Mesenchymal stem cell (in vitro differentiated cells and primary cell): ENCODE measurements at regions not wholly inside any gene's neighbourhood (a gene's known extent, or its start where the extent isn't known, plus 50 kb on each side); places are given as distances from the start of the nearest gene placed in this dataset.

Source experiments
- DNase-seq: peaks from one replicate; pipeline ENCODE4 v3.0.0-alpha.2; 2013
- H2AFZ ChIP-seq: one replicate; pipeline ENCODE4 v1.6.1; 2013; ENCODE audit warnings: low read depth, mild to moderate bottlenecking, control low read depth, inconsistent platforms, low read length, moderate library complexity
- H2AK5ac ChIP-seq: 2 replicates; pipeline ENCODE4 v1.6.1; 2013; ENCODE audit warnings: low read length, moderate library complexity, mild to moderate bottlenecking, inconsistent platforms; ENCODE audit not compliant: severe bottlenecking
- H2BK120ac ChIP-seq: one replicate; pipeline ENCODE4 v1.6.1; 2013; ENCODE audit warnings: low read depth, mild to moderate bottlenecking, inconsistent platforms, low read length, moderate library complexity
- H2BK12ac ChIP-seq, 2 experiments: one replicate each; pipeline ENCODE4 v1.6.1; 2013; ENCODE audit warnings: inconsistent platforms in 2 of 2, low read length in 2 of 2, mild to moderate bottlenecking in 2 of 2, moderate library complexity in 2 of 2, control low read depth in 1 of 2
- H2BK15ac ChIP-seq: one replicate; pipeline ENCODE4 v1.6.1; 2013; ENCODE audit warnings: mild to moderate bottlenecking, low read depth, inconsistent platforms; ENCODE audit not compliant: poor library complexity, severe bottlenecking
- H2BK5ac ChIP-seq: 2 replicates; pipeline ENCODE4 v1.6.1; 2013; ENCODE audit warnings: low read depth, mild to moderate bottlenecking, low read length, control low read depth, inconsistent platforms; ENCODE audit not compliant: poor library complexity, severe bottlenecking
- H3K14ac ChIP-seq, 2 experiments: one replicate each; pipeline ENCODE4 v1.6.1; 2013; ENCODE audit warnings: inconsistent platforms in 2 of 2, low read length in 2 of 2, control low read depth in 1 of 2, mild to moderate bottlenecking in 1 of 2, moderate library complexity in 1 of 2
- H3K18ac ChIP-seq, 2 experiments: one replicate each; pipeline ENCODE4 v1.6.1; 2013; ENCODE audit warnings: inconsistent platforms in 2 of 2, low read length in 2 of 2, control low read depth in 1 of 2, low read depth in 1 of 2, mild to moderate bottlenecking in 1 of 2
- H3K23ac ChIP-seq, 2 experiments: one replicate each; pipeline ENCODE4 v1.6.1; 2013; ENCODE audit warnings: inconsistent platforms in 2 of 2, low read length in 2 of 2, mild to moderate bottlenecking in 2 of 2, moderate library complexity in 2 of 2, control low read depth in 1 of 2
- H3K27ac ChIP-seq: 2 replicates; pipeline ENCODE4 v1.5.1; 2013; ENCODE audit warnings: mild to moderate bottlenecking, moderate library complexity, low read length, control low read depth, inconsistent platforms; ENCODE audit not compliant: poor library complexity, severe bottlenecking
- H3K27me3 ChIP-seq, 2 experiments: 2 replicates each; pipeline versions ENCODE4 v1.6.1 to v1.7.0; 2013; ENCODE audit warnings: low read length in 2 of 2, mild to moderate bottlenecking in 2 of 2, moderate library complexity in 2 of 2, control low read depth in 1 of 2, inconsistent platforms in 1 of 2; ENCODE audit not compliant: control insufficient read depth in 1 of 2, insufficient read depth in 1 of 2
- H3K36me3 ChIP-seq, 2 experiments: 2 replicates each; pipeline versions ENCODE4 v1.6.1 to v1.7.0; 2013; ENCODE audit warnings: low read length in 2 of 2, control low read depth in 1 of 2, inconsistent platforms in 1 of 2, low read depth in 1 of 2, mild to moderate bottlenecking in 1 of 2; ENCODE audit not compliant: insufficient read depth in 2 of 2, control insufficient read depth in 1 of 2
- H3K4ac ChIP-seq, 2 experiments: one replicate each; pipeline ENCODE4 v1.6.1; 2013; ENCODE audit warnings: inconsistent platforms in 2 of 2, low read length in 2 of 2, mild to moderate bottlenecking in 2 of 2, moderate library complexity in 2 of 2, control low read depth in 1 of 2, low read depth in 1 of 2
- H3K4me1 ChIP-seq: 2 replicates; pipeline ENCODE4 v1.6.1; 2013; ENCODE audit warnings: low read depth, low read length, control low read depth; ENCODE audit not compliant: control insufficient read depth, insufficient read depth
- H3K4me2 ChIP-seq: 2 replicates; pipeline ENCODE4 v1.6.1; 2013; ENCODE audit warnings: low read length, mild to moderate bottlenecking, inconsistent platforms; ENCODE audit not compliant: poor library complexity, severe bottlenecking
- H3K4me3 ChIP-seq, 2 experiments: 2 replicates each; pipeline versions ENCODE4 v1.5.1 to v1.7.0; 2013; ENCODE audit warnings: low read length in 2 of 2, mild to moderate bottlenecking in 2 of 2, control low read depth in 1 of 2, low read depth in 1 of 2; ENCODE audit not compliant: insufficient read depth in 1 of 2
- H3K79me1 ChIP-seq: replicated peaks from 2 replicates; pipeline ENCODE4 v1.6.1; 2013; ENCODE audit warnings: mild to moderate bottlenecking, control low read depth, low read length, inconsistent platforms; ENCODE audit not compliant: poor library complexity, severe bottlenecking
- H3K9ac ChIP-seq: 2 replicates; pipeline ENCODE4 v1.7.0; 2013; ENCODE audit warnings: mild to moderate bottlenecking, low read length, moderate library complexity
- H3K9me3 ChIP-seq: 2 replicates; pipeline ENCODE4 v1.7.0; 2013; ENCODE audit warnings: mild to moderate bottlenecking, low read length; ENCODE audit not compliant: control insufficient read depth
- H4K8ac ChIP-seq: one replicate; pipeline ENCODE4 v1.6.1; 2013; ENCODE audit warnings: inconsistent platforms, mild to moderate bottlenecking, low read length, moderate library complexity
- H4K91ac ChIP-seq: one replicate; pipeline ENCODE4 v1.6.1; 2013; ENCODE audit warnings: mild to moderate bottlenecking, low read length, inconsistent platforms
- WGBS: methylation state at CpG from one replicate; pipeline ENCODE4 v1.1.7; 2013; ENCODE audit warnings: mixed read lengths; 5-methylcytosine and 5-hydroxymethylcytosine counted together

DNA sequence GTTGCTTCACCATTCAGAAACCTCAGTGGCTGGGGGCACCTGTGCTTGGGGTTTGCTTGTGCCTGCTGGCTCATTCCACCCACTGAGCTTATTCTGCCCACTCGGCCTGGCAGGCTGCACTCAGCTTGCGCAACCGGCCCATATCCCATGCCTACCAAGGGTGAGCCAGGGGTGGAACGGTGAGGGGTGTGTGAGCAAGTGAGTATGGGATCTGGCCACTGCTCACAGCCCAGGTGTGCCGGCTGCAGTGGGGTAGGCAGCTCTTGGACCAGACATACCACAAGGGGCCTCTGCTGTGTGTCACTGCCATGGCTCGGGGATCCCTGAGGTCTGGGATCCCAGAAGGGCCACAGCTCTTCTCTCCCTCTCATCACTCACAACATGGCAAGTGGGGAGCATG is 1000.5 kb upstream of the CRIM1 start:
- no peak overlapping the region for H3K27ac ChIP-seq
- no peak overlapping the region for H2BK5ac ChIP-seq
- no peak overlapping the region for H2BK120ac ChIP-seq
- H2BK12ac ChIP-seq, result no peak overlapping the region
- H4K91ac ChIP-seq, result no peak overlapping the region
- no peak overlapping the region for H3K23ac ChIP-seq
- no peak overlapping the region for H3K4ac ChIP-seq
- H3K4me2 ChIP-seq, result no peak overlapping the region
- no peak overlapping the region for H3K14ac ChIP-seq
- H3K9ac ChIP-seq, result no peak overlapping the region
- no peak for DNase-seq
- H2AK5ac ChIP-seq, result no peak overlapping the region
- no peaks in the 10 kb centered on the region for H3K79me1 ChIP-seq
- no peak overlapping the region for H3K4me3 ChIP-seq
- no peak overlapping the region for H2BK15ac ChIP-seq
- WGBS, result 94% methylated on average over 5 of the region's 6 CpGs
- no peaks in the 10 kb centered on the region for H3K36me3 ChIP-seq
- H3K27me3 ChIP-seq, result no peaks in the 10 kb centered on the region
- H3K18ac ChIP-seq, result no peak overlapping the region
- no peaks in the 10 kb centered on the region for H3K9me3 ChIP-seq
- H3K4me1 ChIP-seq, result no peaks in the 10 kb centered on the region
- no peak overlapping the region for H4K8ac ChIP-seq
- H2AFZ ChIP-seq, result no peak overlapping the region

DNA sequence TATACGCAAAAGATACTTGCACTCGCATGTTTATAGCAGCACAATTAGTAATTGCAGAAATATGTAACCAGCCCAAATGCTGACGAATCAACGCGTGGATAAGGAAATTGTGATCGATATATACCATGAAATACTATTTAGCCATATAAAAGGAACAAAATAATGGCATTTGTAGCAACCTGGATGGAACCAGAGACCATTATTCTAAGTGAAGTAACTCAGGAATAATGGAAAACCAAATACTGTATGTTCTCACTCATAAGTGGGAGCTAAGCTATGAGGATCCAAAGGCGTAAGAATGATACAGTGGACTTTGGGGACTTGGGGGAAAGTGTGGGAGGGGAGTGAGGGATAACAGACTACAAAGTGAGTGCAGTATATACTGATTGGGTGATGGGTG is 1008.0 kb upstream of the CRIM1 start:
- Histone ChIP-seq H4K91ac (no peak overlapping the region), H4K8ac (no peak overlapping the region)

DNA sequence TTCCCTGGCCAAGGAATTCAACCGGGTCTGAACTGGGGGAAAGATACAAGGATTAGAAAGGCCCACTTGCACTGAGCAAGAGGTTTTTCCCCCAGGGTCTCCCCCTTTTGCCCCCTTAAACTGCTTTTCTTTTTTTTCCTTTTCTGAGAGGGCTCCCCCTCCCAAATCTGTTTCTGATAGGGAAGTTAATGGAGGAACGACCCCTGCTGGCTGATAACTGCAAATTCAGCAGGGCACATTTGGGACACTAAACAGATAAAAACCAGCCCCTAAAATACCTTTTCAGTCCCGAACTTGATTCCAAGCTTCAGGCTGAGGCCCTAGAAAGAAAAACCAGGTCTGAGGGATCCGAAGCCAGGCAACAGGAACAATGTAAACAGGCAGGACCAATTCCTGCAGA is 1012.4 kb upstream of the CRIM1 start:
- no peaks in the 10 kb centered on the region for H3K79me1 ChIP-seq
- no peak overlapping the region for H3K4ac ChIP-seq
- no peak overlapping the region for H4K8ac ChIP-seq
- H3K27me3 ChIP-seq, result no peaks in the 10 kb centered on the region
- H3K9me3 ChIP-seq, result no peaks in the 10 kb centered on the region
- no peak overlapping the region for H2AK5ac ChIP-seq
- no peak overlapping the region for H3K4me2 ChIP-seq
- no peak overlapping the region for H3K27ac ChIP-seq
- no peaks in the 10 kb centered on the region for H3K4me1 ChIP-seq
- no peak overlapping the region for H2AFZ ChIP-seq
- H2BK15ac ChIP-seq, result no peak overlapping the region
- H3K14ac ChIP-seq, result no peak overlapping the region
- no peak overlapping the region for H2BK12ac ChIP-seq
- WGBS, result 72% methylated on average over 4 of the region's 4 CpGs
- H3K9ac ChIP-seq, result no peak overlapping the region
- no peak overlapping the region for H4K91ac ChIP-seq
- no peak overlapping the region for H2BK120ac ChIP-seq
- H2BK5ac ChIP-seq, result no peak overlapping the region
- DNase-seq, result no peak
- H3K36me3 ChIP-seq, result peaks cover 0 to 2% of the 10 kb centered on the region in 2 experiments
- H3K4me3 ChIP-seq, result no peak overlapping the region
- no peak overlapping the region for H3K18ac ChIP-seq
- H3K23ac ChIP-seq, result no peak overlapping the region

More for the DNA sequence above, 1008.0 kb upstream of the CRIM1 start:
- Histone ChIP-seq H3K18ac (no peak overlapping the region), H3K27me3 (no peaks in the 10 kb centered on the region), H2BK5ac (no peak overlapping the region), H3K79me1 (no peaks in the 10 kb centered on the region), H3K4me3 (no peak overlapping the region), H3K23ac (no peak overlapping the region), H3K4me1 (no peaks in the 10 kb centered on the region), H2BK15ac (no peak overlapping the region), H3K9ac (no peak overlapping the region), H3K14ac (no peak overlapping the region), H2AFZ (no peak overlapping the region), H2BK120ac (no peak overlapping the region), H3K4ac (no peak overlapping the region), H2BK12ac (no peak overlapping the region), H3K36me3 (peaks cover 0 to 2% of the 10 kb centered on the region in 2 experiments), H3K27ac (no peak overlapping the region), H2AK5ac (no peak overlapping the region), H3K9me3 (no peaks in the 10 kb centered on the region), H3K4me2 (no peak overlapping the region)
- no peak for DNase-seq
- 83% methylated on average over 6 of the region's 7 CpGs for WGBS

DNA sequence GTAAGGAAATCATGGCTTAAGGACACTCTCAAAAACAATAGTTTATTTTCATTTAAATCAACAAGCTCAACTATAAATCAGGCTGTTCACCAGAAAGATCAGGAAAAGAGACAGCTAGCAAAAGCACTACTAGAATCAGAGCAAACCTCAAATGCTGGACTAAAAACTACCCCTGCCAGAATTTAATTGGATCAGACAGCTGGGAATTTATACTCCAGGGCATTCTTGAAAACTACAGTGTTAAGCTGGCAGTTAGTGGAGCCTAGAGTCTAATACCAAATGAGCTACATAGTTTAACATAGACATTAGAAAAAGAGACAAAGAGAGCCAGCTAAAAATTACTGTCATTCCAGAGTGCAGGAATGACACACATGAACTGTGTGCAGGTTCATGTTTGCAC is 1016.4 kb upstream of the CRIM1 start:
- Histone ChIP-seq H3K79me1 (no peaks in the 10 kb centered on the region), H3K9me3 (no peaks in the 10 kb centered on the region)

More for the DNA sequence above, 1016.4 kb upstream of the CRIM1 start:
- no peak overlapping the region for H2AFZ ChIP-seq
- H3K14ac ChIP-seq, result no peak overlapping the region
- H2AK5ac ChIP-seq, result no peak overlapping the region
- no peak overlapping the region for H3K27ac ChIP-seq
- H4K8ac ChIP-seq, result no peak overlapping the region
- H3K4me1 ChIP-seq, result no peaks in the 10 kb centered on the region
- H3K18ac ChIP-seq, result no peak overlapping the region
- no peak overlapping the region for H4K91ac ChIP-seq
- no peak overlapping the region for H3K9ac ChIP-seq
- no peak overlapping the region for H2BK12ac ChIP-seq
- H3K23ac ChIP-seq, result no peak overlapping the region
- no peaks in the 10 kb centered on the region for H3K27me3 ChIP-seq
- no peak overlapping the region for H2BK5ac ChIP-seq
- H3K4me2 ChIP-seq, result no peak overlapping the region
- no peak for DNase-seq
- no peak overlapping the region for H2BK120ac ChIP-seq
- no peak overlapping the region for H3K4ac ChIP-seq
- peaks cover 0 to 2% of the 10 kb centered on the region in 2 experiments for H3K36me3 ChIP-seq
- H2BK15ac ChIP-seq, result no peak overlapping the region
- no peak overlapping the region for H3K4me3 ChIP-seq
